H1 (cell line): ENCODE measurements at regions not wholly inside any gene's neighbourhood (a gene's known extent, or its start where the extent isn't known, plus 50 kb on each side); places are given as distances from the start of the nearest gene placed in this dataset.

Experiments used
- CTCF ChIA-PET: fragments of 300-600 bp; sonication (Branson Sonifier 250); formaldehyde crosslinking; loops from one replicate; lab custom pipeline; 2021; ENCODE audit not compliant: partially characterized antibody; lab: Charles Lee
- POLR2A ChIA-PET: fragments of 300-600 bp; sonication (Branson Sonifier 250); formaldehyde crosslinking; loops from one replicate; lab custom pipeline; 2021; ENCODE audit warnings: inconsistent platforms; ENCODE audit not compliant: partially characterized antibody; lab: Charles Lee
- DNase-seq, 2 experiments: peaks; one replicate each; pipeline versions ENCODE4 v3.0.0 to v3.0.0-alpha.2; 2010 to 2022; ENCODE audit warnings: low spot score in 2 of 2, low read depth in 1 of 2, mixed read lengths in 1 of 2
- FAIRE-seq: peaks from 2 replicates; lab custom pipeline; 2011; peaks lifted over from hg19 to GRCh38; lab: Jason Lieb, UNC
- H2AFZ ChIP-seq: 2 replicates; pipeline ENCODE4 v1.8.1; 2012; ENCODE audit warnings: low read length, inconsistent platforms
- H2AK5ac ChIP-seq: 2 replicates; pipeline ENCODE4 v1.6.1; 2013; ENCODE audit warnings: low read depth, low read length
- H2BK120ac ChIP-seq: replicated peaks from 2 replicates; pipeline ENCODE3; 2013; ENCODE audit warnings: low read depth, low read length, inconsistent platforms
- H2BK12ac ChIP-seq: 2 replicates; pipeline ENCODE4 v1.6.1; 2013; ENCODE audit warnings: low read depth, low read length
- H2BK15ac ChIP-seq: 2 replicates; pipeline ENCODE4 v1.6.1; 2013; ENCODE audit warnings: low read length
- H2BK20ac ChIP-seq: 2 replicates; pipeline ENCODE4 v1.6.1; 2013; ENCODE audit warnings: low read length
- H2BK5ac ChIP-seq: 2 replicates; pipeline ENCODE4 v1.6.1; 2013; ENCODE audit warnings: low read depth, low read length
- H3K14ac ChIP-seq: 2 replicates; pipeline ENCODE4 v1.6.1; 2013; ENCODE audit warnings: inconsistent platforms; ENCODE audit not compliant: insufficient read length
- H3K18ac ChIP-seq: 2 replicates; pipeline ENCODE4 v1.6.1; 2013; ENCODE audit warnings: low read length; ENCODE audit errors: extremely low read depth
- H3K23ac ChIP-seq: 2 replicates; pipeline ENCODE4 v1.6.1; 2013; ENCODE audit warnings: inconsistent platforms; ENCODE audit not compliant: insufficient read length
- H3K23me2 ChIP-seq: 2 replicates; pipeline ENCODE4 v1.6.1; 2013; ENCODE audit warnings: low read depth, low read length
- H3K27ac ChIP-seq: 2 replicates; pipeline ENCODE4 v1.6.1; 2011; ENCODE audit warnings: low read depth, low read length, inconsistent platforms
- H3K27me3 ChIP-seq, 4 experiments: replicated peaks in 1 of 4; 1 replicate in 1 of 4; 2 replicates in 3 of 4; pipeline versions ENCODE4 v1.6.1 to v1.8.1; 2011 to 2013; ENCODE audit warnings: low read length in 3 of 4, mild to moderate bottlenecking in 3 of 4, inconsistent platforms in 2 of 4, mixed read lengths in 2 of 4, moderate library complexity in 1 of 4; ENCODE audit not compliant: control insufficient read depth in 3 of 4, insufficient read depth in 3 of 4; ENCODE audit errors: extremely low read depth in 1 of 4
- H3K36me3 ChIP-seq, 4 experiments: 2 replicates each; pipeline versions ENCODE4 v1.6.1 to v1.8.1; 2011 to 2013; ENCODE audit warnings: mild to moderate bottlenecking in 4 of 4, low read length in 3 of 4, moderate library complexity in 2 of 4, control low read depth in 1 of 4, inconsistent platforms in 1 of 4; ENCODE audit not compliant: insufficient read depth in 4 of 4, control insufficient read depth in 2 of 4
- H3K4ac ChIP-seq: replicated peaks from 2 replicates; pipeline ENCODE3; 2013; ENCODE audit warnings: low read length, low read depth, mixed read lengths, inconsistent platforms; ENCODE audit not compliant: insufficient read length
- H3K4me1 ChIP-seq, 4 experiments: replicated peaks in 1 of 4; 1 replicate in 1 of 4; 2 replicates in 3 of 4; pipeline versions ENCODE4 v1.6.1 to v1.8.1; 2011 to 2013; ENCODE audit warnings: low read length in 3 of 4, inconsistent platforms in 2 of 4, mixed read lengths in 1 of 4; ENCODE audit not compliant: insufficient read depth in 4 of 4, control insufficient read depth in 3 of 4
- H3K4me2 ChIP-seq, 2 experiments: 2 replicates each; pipeline versions ENCODE4 v1.6.1 to v1.8.1; 2011 to 2013; ENCODE audit warnings: low read depth in 2 of 2, low read length in 2 of 2, control low read depth in 1 of 2, inconsistent platforms in 1 of 2, mild to moderate bottlenecking in 1 of 2; ENCODE audit not compliant: insufficient read depth in 1 of 2
- H3K4me3 ChIP-seq, 4 experiments: fragments of 200-600, 300-600 bp in 1 of 4; sonication (generic), shearing (Covaris generic), sonication (Bioruptor Twin) in 1 of 4; 2 replicates each; pipeline versions ENCODE4 v1.5.1 to v1.8.1; 2011 to 2016; ENCODE audit warnings: low read length in 4 of 4, low read depth in 3 of 4, control low read depth in 2 of 4, inconsistent platforms in 2 of 4, mild to moderate bottlenecking in 2 of 4, mixed read lengths in 1 of 4, moderate library complexity in 1 of 4; ENCODE audit not compliant: insufficient read depth in 2 of 4; ENCODE audit errors: extremely low read depth in 1 of 4
- H3K56ac ChIP-seq: replicated peaks from 2 replicates; pipeline ENCODE3; 2013; ENCODE audit warnings: low read depth, mild to moderate bottlenecking, mixed read lengths, low read length, inconsistent platforms; ENCODE audit not compliant: insufficient read length
- H3K79me1 ChIP-seq: 2 replicates; pipeline ENCODE4 v1.6.1; 2013; ENCODE audit warnings: low read depth, low read length, control low read depth
- H3K79me2 ChIP-seq, 2 experiments: 2 replicates each; pipeline versions ENCODE4 v1.6.1 to v1.8.1; 2012 to 2013; ENCODE audit warnings: low read length in 2 of 2, mild to moderate bottlenecking in 2 of 2, inconsistent platforms in 1 of 2; ENCODE audit not compliant: insufficient read depth in 2 of 2, control insufficient read depth in 1 of 2
- H3K9ac ChIP-seq, 4 experiments: replicated peaks in 1 of 4; 1 replicate in 1 of 4; 2 replicates in 3 of 4; pipeline versions ENCODE4 v1.6.1 to v1.8.1; 2011 to 2013; ENCODE audit warnings: low read depth in 3 of 4, low read length in 3 of 4, control low read depth in 2 of 4, mild to moderate bottlenecking in 2 of 4, moderate library complexity in 2 of 4, inconsistent platforms in 1 of 4; ENCODE audit errors: extremely low read depth in 1 of 4
- H3K9me3 ChIP-seq, 2 experiments: 2 replicates each; pipeline versions ENCODE4 v1.6.1 to v1.8.1; 2012 to 2013; ENCODE audit warnings: mild to moderate bottlenecking in 2 of 2, moderate library complexity in 2 of 2, control low read depth in 1 of 2, inconsistent platforms in 1 of 2, low read depth in 1 of 2, low read length in 1 of 2, mixed read lengths in 1 of 2; ENCODE audit not compliant: insufficient read depth in 2 of 2
- H4K20me1 ChIP-seq, 2 experiments: replicated peaks in 1 of 2; 2 replicates each; pipeline versions ENCODE3 to v1.8.1; 2011 to 2013; ENCODE audit warnings: inconsistent platforms in 2 of 2, low read length in 2 of 2, mild to moderate bottlenecking in 1 of 2; ENCODE audit not compliant: insufficient read depth in 2 of 2, control insufficient read depth in 1 of 2
- H4K5ac ChIP-seq: 2 replicates; pipeline ENCODE4 v1.6.1; 2013; ENCODE audit warnings: low read length, low read depth, mixed read lengths, inconsistent platforms; ENCODE audit not compliant: insufficient read length
- H4K8ac ChIP-seq: 2 replicates; pipeline ENCODE4 v1.8.0; 2013; ENCODE audit warnings: mild to moderate bottlenecking, moderate library complexity, low read length, inconsistent platforms; ENCODE audit not compliant: insufficient read depth; ENCODE audit errors: extremely low read depth
- H4K91ac ChIP-seq: replicated peaks from 2 replicates; pipeline ENCODE3; 2013; ENCODE audit warnings: low read length, mixed read lengths, inconsistent platforms; ENCODE audit not compliant: insufficient read length
- ASH2L ChIP-seq: fragments of 200-600, 300-600 bp; sonication (generic); IDR thresholded peaks from one replicate; pipeline ENCODE4 v1.7.1; 2017; ENCODE audit warnings: low read length
- ATF2 ChIP-seq: IDR thresholded peaks from 2 replicates; pipeline ENCODE4 v1.6.1; 2012; ENCODE audit warnings: low read length, inconsistent platforms
- E2F6 ChIP-seq: IDR thresholded peaks from 2 replicates; pipeline ENCODE4 v1.6.1; 2012; ENCODE audit warnings: inconsistent platforms
- MAFK ChIP-seq: IDR thresholded peaks from 2 replicates; pipeline ENCODE4 v1.6.1; 2012; ENCODE audit warnings: low read depth, mild to moderate bottlenecking, improper control_type of control experiment, low read length
- NANOG ChIP-seq: IDR thresholded peaks from 2 replicates; pipeline ENCODE4 v1.6.1; 2011; ENCODE audit warnings: low read length, low read depth, mild to moderate bottlenecking, inconsistent platforms; ENCODE audit not compliant: insufficient read depth, poor library complexity, severe bottlenecking
- POU5F1 ChIP-seq: IDR thresholded peaks from 2 replicates; pipeline ENCODE4 v1.6.1; 2011; ENCODE audit warnings: low read depth, mild to moderate bottlenecking, low read length, moderate library complexity
- SP2 ChIP-seq: IDR thresholded peaks from 2 replicates; pipeline ENCODE4 v1.6.1; 2012; ENCODE audit warnings: mild to moderate bottlenecking, low read length, inconsistent platforms
- SP4 ChIP-seq: IDR thresholded peaks from 2 replicates; pipeline ENCODE4 v1.6.1; 2012; ENCODE audit warnings: low read length, inconsistent platforms
- SUZ12 ChIP-seq: fragments of 200-600 bp; sonication (generic); IDR thresholded peaks from 2 replicates; pipeline ENCODE4 v1.6.1; 2012; ENCODE audit warnings: mild to moderate bottlenecking, inconsistent platforms, low read length, moderate library complexity, mixed read lengths
- YY1 ChIP-seq: IDR thresholded peaks from 2 replicates; pipeline ENCODE4 v1.6.1; 2011; ENCODE audit warnings: low read depth, mild to moderate bottlenecking, low read length
- WGBS, 2 experiments: shearing (Covaris generic) in 1 of 2; methylation state at CpG; one replicate each; pipeline versions ENCODE4 v1.1.6 to v1.1.7; 2013 to 2015; ENCODE audit warnings: low lambda C conversion rate in 2 of 2, mixed read lengths in 2 of 2, inconsistent platforms in 1 of 2, low coverage in 1 of 2, missing lambda C conversion rate in 1 of 2; ENCODE audit not compliant: insufficient replicate concordance in 2 of 2, insufficient coverage in 1 of 2, insufficient read length in 1 of 2; ENCODE audit errors: extremely low coverage in 1 of 2, missing lambda C conversion rate in 1 of 2; 5-methylcytosine and 5-hydroxymethylcytosine counted together

GRCh38 chr1:82152356-82153271 is 351.9 kb downstream of the ADGRL2 start:
- 88 to 100% methylated on average over 1 to 5 of the region's 5 CpGs for WGBS, 2 experiments
- H3K79me1 ChIP-seq = no peaks in the 10 kb centered on the region
- no peak overlapping the region for H2AK5ac ChIP-seq
- no peak overlapping the region for H2BK20ac ChIP-seq
- no peak overlapping the region for H3K23ac ChIP-seq
- H2BK15ac ChIP-seq = no peak overlapping the region
- no peak overlapping the region for H2BK12ac ChIP-seq
- no peaks in the 10 kb centered on the region for H3K79me2 ChIP-seq
- H3K14ac ChIP-seq = no peak overlapping the region
- no peak for DNase-seq
- no peak overlapping the region for H3K4me3 ChIP-seq
- no peak overlapping the region for H2AFZ ChIP-seq
- no peak overlapping the region for H3K9ac ChIP-seq
- no peak overlapping the region for H3K56ac ChIP-seq
- H3K18ac ChIP-seq = no peak overlapping the region
- CTCF ChIA-PET = interaction anchor here (0.5 to 1.2 kb wide), 3 partner anchors 15 to 179 kb away, joined by 3 to 5 read pairs (median 3); no protein-coding TSS in a partner anchor
- H3K36me3 ChIP-seq = no peaks in the 10 kb centered on the region
- no peak overlapping the region for H3K27ac ChIP-seq
- no peak for FAIRE-seq
- H3K4me2 ChIP-seq = no peak overlapping the region
- no peaks in the 10 kb centered on the region for H3K9me3 ChIP-seq
- H3K27me3 ChIP-seq = peaks cover 0 to 12% (median 6%) of the 10 kb centered on the region in 4 experiments; a peak in 3 of 7 replicates
- H3K4ac ChIP-seq = no peak overlapping the region
- H4K8ac ChIP-seq = no peak overlapping the region
- H3K4me1 ChIP-seq = no peaks in the 10 kb centered on the region; a peak in 1 of 7 replicates
- no peak overlapping the region for H2BK120ac ChIP-seq
- H3K23me2 ChIP-seq = no peaks in the 10 kb centered on the region
- no peak overlapping the region for H2BK5ac ChIP-seq
- POLR2A ChIA-PET = interaction anchor here (0.7 to 1.0 kb wide), 2 partner anchors 9 to 40 kb away, joined by 3 to 4 read pairs; no protein-coding TSS in a partner anchor
- TF ChIP-seq E2F6 (no peak), SP2 (no peak), POU5F1 (no peak), SUZ12 (no peak), ASH2L (no peak), ATF2 (no peak), SP4 (no peak), MAFK (no peak), NANOG (no peak), YY1 (no peak)
- no peak overlapping the region for H4K91ac ChIP-seq
- H4K5ac ChIP-seq = no peak overlapping the region
- no peaks in the 10 kb centered on the region for H4K20me1 ChIP-seq
